Ectodermal cell (in vitro differentiated cells): ENCODE measurements at regions not wholly inside any gene's neighbourhood (a gene's known extent, or its start where the extent isn't known, plus 50 kb on each side); places are given as distances from the start of the nearest gene placed in this dataset.
"Not testable (repeated sequence)": the region's sequence is repeated elsewhere in the genome, so short reads cannot be mapped to it uniquely, and the experiment has no call there.

Experiments used
- H3K27ac ChIP-seq: 2 replicates; pipeline ENCODE4 v1.7.0; 2013; ENCODE audit warnings: mild to moderate bottlenecking, low read depth, low read length; ENCODE audit not compliant: insufficient read depth, poor library complexity, severe bottlenecking
- H3K27me3 ChIP-seq: 2 replicates; pipeline ENCODE4 v1.7.0; 2013; ENCODE audit warnings: mild to moderate bottlenecking, low read length; ENCODE audit not compliant: insufficient read depth, control insufficient read depth, poor library complexity, severe bottlenecking
- H3K36me3 ChIP-seq: one replicate; pipeline ENCODE4 v1.7.0; 2013; ENCODE audit warnings: low read length; ENCODE audit not compliant: control insufficient read depth, insufficient read depth
- H3K4me1 ChIP-seq: one replicate; pipeline ENCODE4 v1.7.0; 2013; ENCODE audit warnings: low read length; ENCODE audit not compliant: control insufficient read depth, insufficient read depth
- H3K4me3 ChIP-seq: 2 replicates; pipeline ENCODE4 v1.7.0; 2013; ENCODE audit warnings: low read depth, low read length, control low read depth; ENCODE audit not compliant: insufficient read depth
- H3K9me3 ChIP-seq: 2 replicates; pipeline ENCODE4 v1.7.0; 2013; ENCODE audit warnings: mild to moderate bottlenecking, low read length, moderate library complexity; ENCODE audit not compliant: control insufficient read depth
- WGBS, 2 experiments: methylation state at CpG; one replicate each; pipeline ENCODE4 v1.1.7; 2013; ENCODE audit warnings: missing lambda C conversion rate in 2 of 2; 5-methylcytosine and 5-hydroxymethylcytosine counted together

GRCh38 chr6:9295644-9296043 is 860.3 kb upstream of the SLC35B3 start:
- WGBS, 2 experiments = 93 to 99% methylated on average over 2 to 4 of the region's 4 CpGs
- Histone ChIP-seq H3K27ac (no peak overlapping the region), H3K4me1 (no peaks in the 10 kb centered on the region), H3K4me3 (no peak overlapping the region), H3K27me3 (no peaks in the 10 kb centered on the region), H3K36me3 (no peaks in the 10 kb centered on the region), H3K9me3 (no peaks in the 10 kb centered on the region)

- no peak overlapping the region for H3K4me3 ChIP-seq
- no peaks in the 10 kb centered on the region for H3K9me3 ChIP-seq
- no peaks in the 10 kb centered on the region for H3K36me3 ChIP-seq
- H3K27ac ChIP-seq = no peak overlapping the region
- WGBS, 2 experiments = 33 to 52% methylated on average over 3 of the region's 3 CpGs
- no peaks in the 10 kb centered on the region for H3K4me1 ChIP-seq
- no peaks in the 10 kb centered on the region for H3K27me3 ChIP-seq
Observed at GRCh38 chr6:9292975-9293374, 857.6 kb upstream of the SLC35B3 start.

- not testable (repeated sequence) for H3K36me3 ChIP-seq, H3K27me3 ChIP-seq, H3K4me1 ChIP-seq, H3K9me3 ChIP-seq, H3K4me3 ChIP-seq, H3K27ac ChIP-seq
- WGBS, 2 experiments = 94 to 95% methylated on average over 32 of the region's 32 CpGs
Observed at GRCh38 chr6:9290342-9290741, 855.0 kb upstream of the SLC35B3 start.

GRCh38 chr6:9272671-9273070 is 837.3 kb upstream of the SLC35B3 start:
- no peaks in the 10 kb centered on the region for H3K27me3 ChIP-seq
- H3K4me3 ChIP-seq = no peak overlapping the region
- H3K27ac ChIP-seq = no peak overlapping the region

GRCh38 chr6:9266741-9267140 is 831.4 kb upstream of the SLC35B3 start:
- no peaks in the 10 kb centered on the region for H3K36me3 ChIP-seq
- no peaks in the 10 kb centered on the region for H3K4me1 ChIP-seq
- 84 to 92% methylated on average over 1 of the region's 1 CpG for WGBS, 2 experiments
- H3K4me3 ChIP-seq = no peak overlapping the region
- H3K9me3 ChIP-seq = peaks cover 2% of the 10 kb centered on the region
- no peak overlapping the region for H3K27ac ChIP-seq
- H3K27me3 ChIP-seq = no peaks in the 10 kb centered on the region

More at GRCh38 chr6:9272671-9273070, 837.3 kb upstream of the SLC35B3 start:
- no peaks in the 10 kb centered on the region for H3K4me1 ChIP-seq
- no peaks in the 10 kb centered on the region for H3K9me3 ChIP-seq
- no peaks in the 10 kb centered on the region for H3K36me3 ChIP-seq

GRCh38 chr6:9257215-9257614 is 821.9 kb upstream of the SLC35B3 start:
- Histone ChIP-seq H3K4me1 (no peaks in the 10 kb centered on the region), H3K4me3 (no peak overlapping the region), H3K27me3 (no peaks in the 10 kb centered on the region), H3K27ac (no peak overlapping the region), H3K36me3 (no peaks in the 10 kb centered on the region), H3K9me3 (peaks cover 5% of the 10 kb centered on the region)
- 90% methylated on average over 1 of the region's 2 CpGs; no CpG with 5 or more reads in 1 of the 2 experiments for WGBS, 2 experiments

GRCh38 chr6:9254251-9254650 is 818.9 kb upstream of the SLC35B3 start:
- no peaks in the 10 kb centered on the region for H3K36me3 ChIP-seq
- no peaks in the 10 kb centered on the region for H3K27me3 ChIP-seq
- no peaks in the 10 kb centered on the region for H3K4me1 ChIP-seq
- H3K4me3 ChIP-seq = no peak overlapping the region
- H3K27ac ChIP-seq = no peak overlapping the region
- H3K9me3 ChIP-seq = no peaks in the 10 kb centered on the region
- 94 to 98% methylated on average over 8 of the region's 9 CpGs for WGBS, 2 experiments

- Histone ChIP-seq H3K27ac (no peak overlapping the region), H3K36me3 (no peaks in the 10 kb centered on the region), H3K4me1 (no peaks in the 10 kb centered on the region), H3K4me3 (no peak overlapping the region), H3K9me3 (no peaks in the 10 kb centered on the region), H3K27me3 (no peaks in the 10 kb centered on the region)
- WGBS, 2 experiments = 64 to 71% methylated on average over 4 of the region's 4 CpGs
Observed at GRCh38 chr6:9252799-9253198, 817.5 kb upstream of the SLC35B3 start.

GRCh38 chr6:9250852-9251251 is 815.5 kb upstream of the SLC35B3 start:
- Histone ChIP-seq H3K4me3 (no peak overlapping the region), H3K4me1 (no peaks in the 10 kb centered on the region), H3K9me3 (no peaks in the 10 kb centered on the region), H3K27ac (no peak overlapping the region), H3K36me3 (no peaks in the 10 kb centered on the region), H3K27me3 (no peaks in the 10 kb centered on the region)
- WGBS, 2 experiments = 11 to 15% methylated on average over 9 of the region's 9 CpGs

- 97% methylated on average over 4 of the region's 4 CpGs for WGBS, 2 experiments
- Histone ChIP-seq H3K4me3 (no peak overlapping the region), H3K9me3 (no peaks in the 10 kb centered on the region), H3K27ac (no peak overlapping the region), H3K27me3 (no peaks in the 10 kb centered on the region), H3K4me1 (no peaks in the 10 kb centered on the region), H3K36me3 (no peaks in the 10 kb centered on the region)
Observed at GRCh38 chr6:9248133-9248532, 812.8 kb upstream of the SLC35B3 start.

- no peak overlapping the region for H3K4me3 ChIP-seq
- H3K4me1 ChIP-seq = no peaks in the 10 kb centered on the region
- no peaks in the 10 kb centered on the region for H3K27me3 ChIP-seq
- H3K9me3 ChIP-seq = no peaks in the 10 kb centered on the region
- no peak overlapping the region for H3K27ac ChIP-seq
- H3K36me3 ChIP-seq = no peaks in the 10 kb centered on the region
- WGBS, 2 experiments = 95 to 100% methylated on average over 2 of the region's 2 CpGs
Observed at GRCh38 chr6:9240861-9241260, 805.5 kb upstream of the SLC35B3 start.
